ENCODE measurements at regions not wholly inside any gene's neighbourhood (a gene's known extent, or its start where the extent isn't known, plus 50 kb on each side); places are given as distances from the start of the nearest gene placed in this dataset.

- no peak for DNase-seq
Measured at GRCh38 chr7:156480671-156481070, 159.9 kb upstream of the RNF32 start.

- DNase-seq, result no peak
Measured at GRCh38 chr7:156479596-156479995, 161.0 kb upstream of the RNF32 start.

- no peak for DNase-seq
Measured at GRCh38 chr7:156478486-156478885, 162.1 kb upstream of the RNF32 start.

GRCh38 chr7:156475666-156476065 is 164.9 kb upstream of the RNF32 start:
- no peak for DNase-seq

- DNase-seq, result no peak
Measured at GRCh38 chr7:156475179-156475578, 165.4 kb upstream of the RNF32 start.

- no peak for DNase-seq
Measured at GRCh38 chr7:156474241-156474743, 166.3 kb upstream of the RNF32 start.

GRCh38 chr7:156473476-156474240 is 166.9 kb upstream of the RNF32 start:
- DNase-seq, result peak; percentile 8

GRCh38 chr7:156472267-156472666 is 168.3 kb upstream of the RNF32 start:
- DNase-seq, result no peak

GRCh38 chr7:156470399-156471320 is 169.9 kb upstream of the RNF32 start:
- DNase-seq, result no peak

GRCh38 chr7:156466955-156467625 is 173.5 kb upstream of the RNF32 start:
- DNase-seq, result no peak

GRCh38 chr7:156466272-156466671 is 174.3 kb upstream of the RNF32 start:
- DNase-seq, result no peak

GRCh38 chr7:156465186-156465585 is 175.4 kb upstream of the RNF32 start:
- no peak for DNase-seq

GRCh38 chr7:156464339-156464738 is 176.2 kb upstream of the RNF32 start:
- DNase-seq, result no peak

- no peak for DNase-seq
Measured at GRCh38 chr7:156463280-156463679, 177.3 kb upstream of the RNF32 start.

GRCh38 chr7:156461881-156462665 is 178.5 kb upstream of the RNF32 start:
- DNase-seq, result no peak

- no peak for DNase-seq
Measured at GRCh38 chr7:156460858-156461627, 179.5 kb upstream of the RNF32 start.

GRCh38 chr7:156459582-156459981 is 181.0 kb upstream of the RNF32 start:
- DNase-seq, result no peak

- DNase-seq, result no peak
Measured at GRCh38 chr7:156459067-156459466, 181.5 kb upstream of the RNF32 start.

GRCh38 chr7:156458011-156458410 is 182.6 kb upstream of the RNF32 start:
- no peak for DNase-seq

GRCh38 chr7:156456503-156457115 is 184.0 kb upstream of the RNF32 start:
- no peak for DNase-seq

Measured in muscle of arm (tissue), 1 donor.